HEK293 (cell line): ENCODE measurements at regions not wholly inside any gene's neighbourhood (a gene's known extent, or its start where the extent isn't known, plus 50 kb on each side); places are given as distances from the start of the nearest gene placed in this dataset.

Experiments used
- CTCF ChIA-PET: fragments of 350-600 bp; formaldehyde crosslinking; extraction: SDS; loops from one replicate; lab custom pipeline; 2021; ENCODE audit warnings: antibody characterized with exemption; lab: Yijun Ruan, JAX
- POLR2A ChIA-PET: fragments of 300-600 bp; formaldehyde crosslinking; extraction: SDS; loops from one replicate; lab custom pipeline; 2020; ENCODE audit warnings: antibody characterized with exemption, inconsistent platforms; lab: Yijun Ruan, JAX
- H3K27ac ChIP-seq: fragments of 200-500 bp; sonication (Bioruptor generic); 2 replicates; pipeline ENCODE4 v1.5.1; 2014; ENCODE audit warnings: low read depth, low read length, control low read depth, inconsistent platforms; ENCODE audit errors: extremely low read depth
- H3K36me3 ChIP-seq, 2 experiments: fragments of 200-500 bp in 1 of 2; sonication (Bioruptor generic) in 1 of 2; 1 replicate in 1 of 2; 2 replicates in 1 of 2; pipeline ENCODE4 v1.5.1; 2014 to 2017; ENCODE audit warnings: inconsistent platforms in 2 of 2, low read length in 2 of 2; ENCODE audit not compliant: control insufficient read depth in 2 of 2, insufficient read depth in 1 of 2
- H3K4me1 ChIP-seq: fragments of 200-500 bp; sonication (Bioruptor generic); 2 replicates; pipeline ENCODE4 v1.5.1; 2014; ENCODE audit warnings: mild to moderate bottlenecking, low read length, inconsistent platforms; ENCODE audit not compliant: control insufficient read depth, insufficient read depth
- H3K4me3 ChIP-seq: 2 replicates; pipeline ENCODE4 v1.5.1; 2011; ENCODE audit warnings: low read depth, mild to moderate bottlenecking, control low read depth, low read length, moderate library complexity
- H3K9me3 ChIP-seq: fragments of 200-500 bp; sonication (Bioruptor generic); 2 replicates; pipeline ENCODE4 v1.5.1; 2014; ENCODE audit warnings: low read depth, low read length, inconsistent platforms; ENCODE audit not compliant: control insufficient read depth, insufficient read depth
- HIC1 ChIP-seq: fragments of 450-650 bp; formaldehyde crosslinking; IDR thresholded peaks from 2 replicates; pipeline ENCODE4 v1.5.1; 2016; ENCODE audit warnings: missing biosample characterization, missing genetic modification characterization
- HOXC10 ChIP-seq: sonication (generic); formaldehyde crosslinking; IDR thresholded peaks from 2 replicates; pipeline ENCODE4 v1.8.1; 2023; ENCODE audit warnings: mild to moderate bottlenecking, missing genetic modification reagents
- IKZF3 ChIP-seq: fragments of 450-650 bp; IDR thresholded peaks from 2 replicates; pipeline ENCODE4 v1.5.0; 2018; ENCODE audit warnings: missing biosample characterization, mild to moderate bottlenecking, missing genetic modification characterization, moderate library complexity
- MEIS1 ChIP-seq: sonication (generic); formaldehyde crosslinking; IDR thresholded peaks from 2 replicates; pipeline ENCODE4 v1.8.1; 2022; ENCODE audit warnings: missing genetic modification reagents, mild to moderate bottlenecking, borderline replicate concordance
- MZF1 ChIP-seq: fragments of 450-650 bp; formaldehyde crosslinking; IDR thresholded peaks from 2 replicates; pipeline ENCODE4 v1.5.1; 2017; ENCODE audit warnings: missing biosample characterization, missing genetic modification characterization, borderline replicate concordance
- PATZ1 ChIP-seq: fragments of 450-650 bp; formaldehyde crosslinking; IDR thresholded peaks from 2 replicates; pipeline ENCODE4 v1.5.1; 2016; ENCODE audit warnings: missing biosample characterization, missing genetic modification characterization
- SCRT1 ChIP-seq: fragments of 450-650 bp; formaldehyde crosslinking; IDR thresholded peaks from 2 replicates; pipeline ENCODE4 v1.5.1; 2016; ENCODE audit warnings: missing biosample characterization, missing genetic modification characterization, borderline replicate concordance
- SP2 ChIP-seq: fragments of 450-650 bp; formaldehyde crosslinking; IDR thresholded peaks from 2 replicates; pipeline ENCODE4 v1.5.1; 2016; ENCODE audit warnings: missing biosample characterization, missing genetic modification characterization
- TRIM28 ChIP-seq: IDR thresholded peaks from 2 replicates; pipeline ENCODE4 v1.6.1; 2011; ENCODE audit warnings: low read length, control low read depth, borderline replicate concordance
- ZBTB26 ChIP-seq: fragments of 450-650 bp; formaldehyde crosslinking; optimal IDR thresholded peaks from 2 replicates; pipeline ENCODE3; 2016; ENCODE audit warnings: missing biosample characterization, mild to moderate bottlenecking, missing genetic modification characterization
- ZBTB44 ChIP-seq: fragments of 450-650 bp; IDR thresholded peaks from 2 replicates; pipeline ENCODE4 v1.5.1; 2018; ENCODE audit warnings: missing biosample characterization, mild to moderate bottlenecking, missing genetic modification characterization
- ZFP37 ChIP-seq: fragments of 450-650 bp; formaldehyde crosslinking; IDR thresholded peaks from 2 replicates; pipeline ENCODE4 v1.5.1; 2016; ENCODE audit warnings: missing biosample characterization, missing genetic modification characterization
- ZNF133 ChIP-seq: fragments of 450-650 bp; formaldehyde crosslinking; IDR thresholded peaks from 2 replicates; pipeline ENCODE4 v1.5.1; 2016; ENCODE audit warnings: missing biosample characterization, missing genetic modification characterization
- ZNF157 ChIP-seq: fragments of 450-650 bp; formaldehyde crosslinking; IDR thresholded peaks from 2 replicates; pipeline ENCODE4 v1.5.1; 2016; ENCODE audit warnings: missing biosample characterization, missing genetic modification characterization
- ZNF174 ChIP-seq: fragments of 450-650 bp; formaldehyde crosslinking; IDR thresholded peaks from 2 replicates; pipeline ENCODE4 v1.5.0; 2017; ENCODE audit warnings: missing biosample characterization, mild to moderate bottlenecking, missing genetic modification characterization
- ZNF248 ChIP-seq: fragments of 450-650 bp; formaldehyde crosslinking; IDR thresholded peaks from 2 replicates; pipeline ENCODE4 v1.5.1; 2017; ENCODE audit warnings: missing biosample characterization, missing genetic modification characterization
- ZNF26 ChIP-seq: fragments of 450-650 bp; formaldehyde crosslinking; IDR thresholded peaks from 2 replicates; pipeline ENCODE4 v1.5.1; 2016; ENCODE audit warnings: missing biosample characterization, missing genetic modification characterization
- ZNF274 ChIP-seq, 2 experiments: fragments of 200-500 bp in 1 of 2; fragments of 450-650 bp in 1 of 2; sonication (Bioruptor generic) in 1 of 2; formaldehyde crosslinking in 1 of 2; IDR thresholded peaks; 2 replicates each; pipeline versions ENCODE4 v1.5.1 to v1.6.1; 2014 to 2016; ENCODE audit warnings: borderline replicate concordance in 1 of 2, inconsistent platforms in 1 of 2, low read length in 1 of 2, missing biosample characterization in 1 of 2, missing genetic modification characterization in 1 of 2
- ZNF473 ChIP-seq: fragments of 450-650 bp; formaldehyde crosslinking; IDR thresholded peaks from 2 replicates; pipeline ENCODE4 v1.5.1; 2017; ENCODE audit warnings: missing biosample characterization, missing genetic modification characterization
- ZNF48 ChIP-seq: fragments of 450-650 bp; formaldehyde crosslinking; IDR thresholded peaks from 2 replicates; pipeline ENCODE4 v1.5.1; 2016; ENCODE audit warnings: missing biosample characterization, missing genetic modification characterization
- ZNF555 ChIP-seq: fragments of 450-650 bp; formaldehyde crosslinking; conservative IDR thresholded peaks from 2 replicates; pipeline ENCODE4 v1.5.1; 2017; ENCODE audit warnings: missing biosample characterization, mild to moderate bottlenecking, missing genetic modification characterization, inconsistent platforms
- ZNF560 ChIP-seq: fragments of 450-650 bp; formaldehyde crosslinking; IDR thresholded peaks from 2 replicates; pipeline ENCODE4 v1.5.1; 2017; ENCODE audit warnings: missing biosample characterization, missing genetic modification characterization, borderline replicate concordance
- ZNF561 ChIP-seq: fragments of 450-650 bp; IDR thresholded peaks from 2 replicates; pipeline ENCODE4 v1.5.1; 2018; ENCODE audit warnings: missing biosample characterization, missing genetic modification characterization, borderline replicate concordance
- ZNF580 ChIP-seq: fragments of 450-650 bp; formaldehyde crosslinking; IDR thresholded peaks from 2 replicates; pipeline ENCODE4 v1.5.1; 2016; ENCODE audit warnings: missing biosample characterization, missing genetic modification characterization
- ZNF624 ChIP-seq: fragments of 450-650 bp; formaldehyde crosslinking; IDR thresholded peaks from 2 replicates; pipeline ENCODE4 v1.5.1; 2017; ENCODE audit warnings: missing biosample characterization, missing genetic modification characterization
- ZNF639 ChIP-seq: fragments of 450-650 bp; formaldehyde crosslinking; IDR thresholded peaks from 2 replicates; pipeline ENCODE4 v1.5.1; 2016; ENCODE audit warnings: missing biosample characterization, missing genetic modification characterization
- ZNF670 ChIP-seq: fragments of 450-650 bp; formaldehyde crosslinking; IDR thresholded peaks from 2 replicates; pipeline ENCODE4 v1.5.1; 2016; ENCODE audit warnings: missing biosample characterization, missing genetic modification characterization, low read depth

- no peaks in the 10 kb centered on the region for H3K36me3 ChIP-seq
- H3K4me3 ChIP-seq: no peak overlapping the region
- no peaks in the 10 kb centered on the region for H3K9me3 ChIP-seq
- H3K27ac ChIP-seq: no peak overlapping the region
- TF ChIP-seq ZNF580: no peak
- no peak for TF ChIP-seq ZNF624 (tag by site-specific recombination)
- no peak for TF ChIP-seq ZNF670
- TF ChIP-seq ZFP37 (tag by site-specific recombination): no peak
- no peak for TF ChIP-seq ZNF26 (tag by site-specific recombination)
- no peak for TF ChIP-seq IKZF3
- no peak for TF ChIP-seq ZNF560 (tag by site-specific recombination)
- no peak for TF ChIP-seq ZNF555 (tag by site-specific recombination)
- TF ChIP-seq ZNF248 (tag by site-specific recombination): no peak
- no peak for TF ChIP-seq ZNF639 (tag by site-specific recombination)
- TF ChIP-seq SP2 (tag by site-specific recombination): no peak
- no peak for TF ChIP-seq ZNF274 (IDR thresholded peaks at IDR 0.05; ENCODE audit: low read length)
- TF ChIP-seq ZNF274 (tag by site-specific recombination; IDR thresholded peaks at IDR 0.05; ENCODE audit: borderline replicate concordance): no peak
- no peak for TF ChIP-seq ZBTB26 (tag by site-specific recombination)
- no peak for TF ChIP-seq MZF1 (tag by site-specific recombination)
- no peak for TF ChIP-seq ZNF561
- no peak for TF ChIP-seq SCRT1 (tag by site-specific recombination)
- no peak for TF ChIP-seq ZNF48
- no peak for TF ChIP-seq PATZ1 (tag by site-specific recombination)
- no peak for TF ChIP-seq ZNF473 (tag by site-specific recombination)
- ChIA-PET CTCF (interaction anchor here (1.4 kb wide), 1 partner anchor 25 kb away, joined by 5 read pairs; no protein-coding TSS in a partner anchor), POLR2A (no interaction called here)
- no peaks in the 10 kb centered on the region for H3K4me1 ChIP-seq
These were observed 414.0 kb upstream of the FANCL start for GRCh38 chr2:58655152-58655551.

GRCh38 chr2:58651930-58652329 is 410.8 kb upstream of the FANCL start:
- Histone ChIP-seq H3K36me3 (no peaks in the 10 kb centered on the region), H3K9me3 (no peaks in the 10 kb centered on the region), H3K27ac (no peak overlapping the region), H3K4me1 (no peaks in the 10 kb centered on the region), H3K4me3 (no peak overlapping the region)
- POLR2A ChIA-PET: no interaction called here
- CTCF ChIA-PET: interaction anchor here (0.7 kb wide), 1 partner anchor 47 kb away, joined by 3 read pairs; no protein-coding TSS in a partner anchor
- TF ChIP-seq HOXC10 (CRISPR knock-in tag) (no peak), ZNF157 (tag by site-specific recombination) (no peak), TRIM28 (no peak), HIC1 (tag by site-specific recombination) (no peak), ZBTB44 (tag by site-specific recombination) (no peak), ZNF133 (tag by site-specific recombination) (no peak), ZNF174 (tag by site-specific recombination) (no peak), MEIS1 (CRISPR knock-in tag) (no peak)
